Motor neuron (in vitro differentiated cells): ENCODE measurements at regions not wholly inside any gene's neighbourhood (a gene's known extent, or its start where the extent isn't known, plus 50 kb on each side); places are given as distances from the start of the nearest gene placed in this dataset.
"Not testable (repeated sequence)": the region's sequence is repeated elsewhere in the genome, so short reads cannot be mapped to it uniquely, and the experiment has no call there.

Experiments
- ATAC-seq, 8 experiments: fragments of 200-7000 bp; cut with Tn5 transposase; replicated peaks in 6 of 8; 2 replicates each; pipeline ENCODE4 v1.8.0; 2021; ENCODE audit warnings: mild to moderate bottlenecking in 8 of 8, moderate library complexity in 8 of 8
- H3K27ac ChIP-seq, 2 donors: fragments of 250-450 bp; sonication (Bioruptor Pico); 2 replicates each; pipeline ENCODE4 v1.9.0; 2021; ENCODE audit warnings: antibody characterized with exemption in 2 of 2, mild to moderate bottlenecking in 2 of 2, moderate library complexity in 1 of 2
- H3K4me1 ChIP-seq, 2 donors: fragments of 250-450 bp; sonication (Bioruptor Pico); replicated peaks in 1 of 2; 2 replicates each; pipeline ENCODE4 v1.6.1; 2021; ENCODE audit warnings: antibody characterized with exemption in 2 of 2, mild to moderate bottlenecking in 2 of 2, moderate library complexity in 1 of 2
- H3K4me3 ChIP-seq, 5 donors: fragments of 250-450 bp; sonication (Bioruptor Pico); 2 replicates each; pipeline ENCODE4 v1.9.0; 2021; ENCODE audit warnings: antibody characterized with exemption in 5 of 5, mild to moderate bottlenecking in 5 of 5, moderate library complexity in 4 of 5
- WGBS, 10 experiments: fragments of 450-650 bp; shearing (Covaris generic); methylation state at CpG; one replicate each; pipeline ENCODE4 v1.0.0; 2022; 5-methylcytosine and 5-hydroxymethylcytosine counted together
- in situ Hi-C, 9 experiments: fragments of 400-800 bp; cut with MboI; loops; one replicate each; pipeline ENCODE4 v1.15.0; 2021; ENCODE audit warnings: low sequenced_read_pairs in 9 of 9, low pct_unique_long_range_greater_than_20kb in 2 of 9; ENCODE audit not compliant: unreplicated experiment in 9 of 9

DNA sequence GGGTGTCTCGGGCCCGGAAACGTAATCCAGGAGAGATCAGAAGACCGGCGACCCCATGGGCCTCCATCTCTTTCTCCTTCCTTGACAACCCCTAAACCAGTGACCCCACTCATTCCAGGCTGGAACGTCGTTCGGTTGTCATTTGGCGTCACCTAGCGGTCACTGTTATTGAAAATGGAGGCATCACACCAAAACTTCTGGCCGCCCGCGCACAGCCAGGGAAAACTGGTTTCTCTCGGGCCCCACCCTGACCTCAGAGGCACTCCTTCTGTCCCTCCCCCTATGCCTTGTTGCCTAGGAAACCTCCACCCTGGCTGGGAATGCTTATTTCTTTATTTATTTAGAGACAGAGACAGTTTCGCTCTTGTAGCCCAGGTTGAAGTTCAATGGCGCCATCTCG lies 2327.3 kb upstream of the TPTE start:
- not testable (repeated sequence) for H3K27ac ChIP-seq
- WGBS, 10 experiments, result no CpG with 5 or more reads among the region's 17 CpGs

DNA sequence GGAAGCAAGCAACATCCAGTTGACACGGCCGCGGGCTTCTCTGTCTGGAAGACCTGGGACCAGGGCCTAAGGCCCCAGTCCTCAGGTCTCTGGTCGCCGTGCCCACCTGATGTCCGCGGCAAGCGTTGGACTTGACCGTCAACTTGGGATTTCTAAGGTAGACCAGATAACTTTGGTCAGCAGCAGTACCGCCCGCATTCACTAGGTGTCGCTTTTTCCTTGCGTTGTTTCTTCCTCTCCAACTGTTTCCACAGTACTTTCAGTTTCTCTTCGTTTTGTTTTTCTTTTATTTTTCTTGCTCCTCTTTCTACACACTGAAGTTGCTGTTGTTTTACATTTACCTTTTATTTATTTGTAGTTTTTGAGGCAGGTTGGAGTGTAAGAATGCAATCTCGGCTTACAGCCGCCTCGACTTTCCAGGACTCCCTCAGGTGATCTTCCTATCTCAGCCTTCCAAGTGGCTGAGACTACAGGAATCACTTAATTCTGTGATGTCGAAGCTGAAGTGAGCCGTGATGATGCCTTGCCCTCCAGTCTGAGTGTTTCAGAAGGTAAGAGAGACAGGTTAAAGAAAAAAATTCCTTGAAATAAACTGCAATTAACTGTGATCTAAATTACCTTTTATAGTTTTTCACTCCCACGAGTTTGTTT lies 2323.9 kb upstream of the TPTE start:
- H3K27ac ChIP-seq, H3K4me1 ChIP-seq, H3K4me3 ChIP-seq, in situ Hi-C loops: not testable (repeated sequence)
- peak in 4 of 8 experiments; percentile 15 to 50 (median 37) for ATAC-seq
- no CpG with 5 or more reads among the region's 20 CpGs for WGBS, 10 experiments

More for the DNA sequence above, 2327.3 kb upstream of the TPTE start:
- ATAC-seq, result peak; percentile 85 to 98 (median 92)
- in situ Hi-C loops, H3K4me3 ChIP-seq, H3K4me1 ChIP-seq: not testable (repeated sequence)

GRCh38 chr21:8205094-8205891 lies 2316.1 kb upstream of the TPTE start:
- in situ Hi-C loops, result not testable (repeated sequence)

DNA sequence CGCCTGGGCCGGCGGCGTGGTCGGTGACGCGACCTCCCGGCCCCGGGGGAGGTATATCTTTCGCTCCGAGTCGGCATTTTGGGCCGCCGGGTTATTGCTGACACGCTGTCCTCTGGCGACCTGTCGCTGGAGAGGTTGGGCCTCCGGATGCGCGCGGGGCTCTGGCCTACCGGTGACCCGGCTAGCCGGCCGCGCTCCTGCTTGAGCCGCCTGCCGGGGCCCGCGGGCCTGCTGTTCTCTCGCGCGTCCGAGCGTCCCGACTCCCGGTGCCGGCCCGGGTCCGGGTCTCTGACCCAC lies 2315.5 kb upstream of the TPTE start:
- H3K4me3 ChIP-seq, in situ Hi-C loops, H3K27ac ChIP-seq, ATAC-seq, H3K4me1 ChIP-seq: not testable (repeated sequence)
- WGBS, 10 experiments, result no CpG with 5 or more reads among the region's 40 CpGs

More at GRCh38 chr21:8205094-8205891, 2316.1 kb upstream of the TPTE start:
- H3K4me3 ChIP-seq, H3K4me1 ChIP-seq, H3K27ac ChIP-seq: not testable (repeated sequence)
- ATAC-seq, result peak in 6 of 8 experiments; percentile 100
- no CpG with 5 or more reads among the region's 111 CpGs for WGBS, 10 experiments

DNA sequence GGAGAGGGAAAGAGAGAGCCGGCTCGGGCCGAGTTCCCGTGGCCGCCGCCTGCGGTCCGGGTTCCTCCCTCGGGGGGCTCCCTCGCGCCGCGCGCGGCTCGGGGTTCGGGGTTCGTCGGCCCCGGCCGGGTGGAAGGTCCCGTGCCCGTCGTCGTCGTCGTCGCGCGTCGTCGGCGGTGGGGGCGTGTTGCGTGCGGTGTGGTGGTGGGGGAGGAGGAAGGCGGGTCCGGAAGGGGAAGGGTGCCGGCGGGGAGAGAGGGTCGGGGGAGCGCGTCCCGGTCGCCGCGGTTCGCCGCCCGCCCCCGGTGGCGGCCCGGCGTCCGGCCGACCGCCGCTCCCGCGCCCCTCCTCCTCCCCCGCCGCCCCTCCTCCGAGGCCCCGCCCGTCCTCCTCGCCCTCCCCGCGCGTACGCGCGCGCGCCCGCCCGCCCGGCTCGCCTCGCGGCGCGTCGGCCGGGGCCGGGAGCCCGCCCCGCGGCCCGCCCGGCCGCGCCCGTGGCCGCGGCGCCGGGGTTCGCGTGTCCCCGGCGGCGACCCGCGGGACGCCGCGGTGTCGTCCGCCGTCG lies 2308.3 kb upstream of the TPTE start:
- H3K4me1 ChIP-seq, in situ Hi-C loops, H3K27ac ChIP-seq, H3K4me3 ChIP-seq: not testable (repeated sequence)
- peak in 6 of 8 experiments; percentile 24 to 65 (median 42) for ATAC-seq
- WGBS, 10 experiments, result no CpG with 5 or more reads among the region's 111 CpGs

DNA sequence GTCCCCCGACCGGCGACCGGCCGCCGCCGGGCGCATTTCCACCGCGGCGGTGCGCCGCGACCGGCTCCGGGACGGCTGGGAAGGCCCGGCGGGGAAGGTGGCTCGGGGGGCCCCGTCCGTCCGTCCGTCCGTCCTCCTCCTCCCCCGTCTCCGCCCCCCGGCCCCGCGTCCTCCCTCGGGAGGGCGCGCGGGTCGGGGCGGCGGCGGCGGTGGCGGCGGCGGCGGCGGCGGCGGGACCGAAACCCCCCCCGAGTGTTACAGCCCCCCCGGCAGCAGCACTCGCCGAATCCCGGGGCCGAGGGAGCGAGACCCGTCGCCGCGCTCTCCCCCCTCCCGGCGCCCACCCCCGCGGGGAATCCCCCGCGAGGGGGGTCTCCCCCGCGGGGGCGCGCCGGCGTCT lies 2306.8 kb upstream of the TPTE start:
- H3K4me1 ChIP-seq, ATAC-seq, H3K4me3 ChIP-seq, in situ Hi-C loops, H3K27ac ChIP-seq: not testable (repeated sequence)
- WGBS, 10 experiments, result no CpG with 5 or more reads among the region's 70 CpGs

DNA sequence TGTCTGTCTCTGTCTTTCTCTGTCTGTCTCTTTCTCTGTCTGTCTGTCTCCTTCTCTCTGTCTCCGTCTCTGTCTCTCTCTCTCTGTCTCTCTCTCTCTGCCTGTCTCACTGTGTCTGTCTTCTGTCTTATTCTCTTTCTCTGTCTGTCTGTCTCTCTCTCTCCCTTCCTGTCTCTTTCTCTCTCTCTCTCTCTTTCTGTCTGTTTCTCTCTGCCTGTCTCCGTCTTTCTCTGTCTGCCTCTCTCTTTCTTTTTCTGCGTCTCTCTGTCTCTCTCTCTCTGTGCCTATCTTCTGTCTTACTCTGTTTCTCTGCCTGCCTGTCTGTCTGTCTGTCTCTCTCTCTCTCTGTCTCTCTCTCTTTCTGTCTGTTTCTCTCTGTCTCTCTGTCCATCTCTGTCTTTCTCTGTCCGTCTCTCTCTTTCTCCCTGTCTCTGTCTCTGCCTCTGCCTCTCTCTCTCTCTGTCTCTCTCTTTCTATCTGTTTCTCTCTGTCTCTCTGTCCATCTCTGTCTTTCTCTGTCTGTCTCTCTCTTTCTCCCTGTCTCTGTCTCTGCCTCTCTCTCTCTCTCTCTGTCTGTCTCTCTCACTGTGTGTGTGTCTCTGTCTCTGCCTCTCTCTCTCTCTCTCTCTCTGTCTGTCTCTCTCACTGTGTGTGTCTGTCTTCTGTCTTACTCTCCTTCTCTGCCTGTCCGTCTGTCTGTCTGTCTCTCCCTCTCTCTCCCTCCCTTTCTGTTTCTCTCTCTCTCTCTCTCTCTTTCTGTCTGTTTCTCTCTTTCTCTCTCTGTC lies 2291.8 kb upstream of the TPTE start:
- in situ Hi-C loops, H3K27ac ChIP-seq, H3K4me1 ChIP-seq, H3K4me3 ChIP-seq: not testable (repeated sequence)
- WGBS, 10 experiments, result no CpG with 5 or more reads among the region's 5 CpGs
- ATAC-seq, result peak in 1 of 8 experiments; percentile 10

DNA sequence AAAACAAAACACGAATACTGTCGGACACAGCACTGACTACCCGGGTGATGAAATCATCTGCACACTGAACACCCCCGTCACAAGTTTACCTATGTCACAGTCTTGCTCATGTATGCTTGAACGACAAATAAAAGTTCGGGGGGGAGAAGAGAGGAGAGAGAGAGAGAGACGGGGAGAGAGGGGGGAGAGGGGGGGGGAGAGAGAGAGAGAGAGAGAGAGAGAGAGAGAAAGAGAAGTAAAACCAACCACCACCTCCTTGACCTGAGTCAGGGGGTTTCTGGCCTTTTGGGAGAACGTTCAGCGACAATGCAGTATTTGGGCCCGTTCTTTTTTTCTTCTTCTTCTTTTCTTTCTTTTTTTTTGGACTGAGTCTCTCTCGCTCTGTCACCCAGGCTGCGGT lies 2290.1 kb upstream of the TPTE start:
- H3K27ac ChIP-seq, ATAC-seq, H3K4me3 ChIP-seq, in situ Hi-C loops, H3K4me1 ChIP-seq: not testable (repeated sequence)
- no CpG with 5 or more reads among the region's 12 CpGs for WGBS, 10 experiments

GRCh38 chr21:8233000-8233399 lies 2288.4 kb upstream of the TPTE start:
- H3K27ac ChIP-seq, H3K4me1 ChIP-seq, ATAC-seq, in situ Hi-C loops, H3K4me3 ChIP-seq: not testable (repeated sequence)
- no CpG with 5 or more reads among the region's 1 CpG for WGBS, 10 experiments

- 0 to 80% (median 30%) methylated on average over 1 of the region's 1 CpG for WGBS, 10 experiments
- ATAC-seq, H3K27ac ChIP-seq, in situ Hi-C loops, H3K4me1 ChIP-seq, H3K4me3 ChIP-seq: not testable (repeated sequence)
Measured at GRCh38 chr21:8234059-8234458, 2287.3 kb upstream of the TPTE start.

DNA sequence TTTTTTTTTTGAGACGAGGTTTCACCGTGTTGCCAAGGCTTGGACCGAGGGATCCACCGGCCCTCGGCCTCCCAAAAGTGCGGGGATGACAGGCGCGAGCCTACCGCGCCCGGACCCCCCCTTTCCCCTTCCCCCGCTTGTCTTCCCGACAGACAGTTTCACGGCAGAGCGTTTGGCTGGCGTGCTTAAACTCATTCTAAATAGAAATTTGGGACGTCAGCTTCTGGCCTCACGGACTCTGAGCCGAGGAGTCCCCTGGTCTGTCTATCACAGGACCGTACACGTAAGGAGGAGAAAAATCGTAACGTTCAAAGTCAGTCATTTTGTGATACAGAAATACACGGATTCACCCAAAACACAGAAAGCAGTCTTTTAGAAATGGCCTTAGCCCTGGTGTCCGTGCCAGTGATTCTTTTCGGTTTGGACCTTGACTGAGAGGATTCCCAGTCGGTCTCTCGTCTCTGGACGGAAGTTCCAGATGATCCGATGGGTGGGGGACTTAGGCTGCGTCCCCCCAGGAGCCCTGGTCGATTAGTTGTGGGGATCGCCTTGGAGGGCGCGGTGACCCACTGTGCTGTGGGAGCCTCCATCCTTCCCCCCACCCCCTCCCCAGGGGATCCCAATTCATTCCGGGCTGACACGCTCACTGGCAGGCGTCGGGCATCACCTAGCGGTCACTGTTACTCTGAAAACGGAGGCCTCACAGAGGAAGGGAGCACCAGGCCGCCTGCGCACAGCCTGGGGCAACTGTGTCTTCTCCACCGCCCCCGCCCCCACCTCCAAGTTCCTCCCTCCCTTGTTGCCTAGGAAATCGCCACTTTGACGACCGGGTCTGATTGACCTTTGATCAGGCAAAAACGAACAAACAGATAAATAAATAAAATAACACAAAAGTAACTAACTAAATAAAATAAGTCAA lies 2276.4 kb upstream of the TPTE start:
- H3K4me3 ChIP-seq, in situ Hi-C loops, H3K27ac ChIP-seq, H3K4me1 ChIP-seq: not testable (repeated sequence)
- peak; percentile 32 to 70 (median 50) for ATAC-seq
- WGBS, 10 experiments, result no CpG with 5 or more reads among the region's 49 CpGs

GRCh38 chr21:8245642-8246402 lies 2275.6 kb upstream of the TPTE start:
- in situ Hi-C loops, H3K4me1 ChIP-seq, H3K4me3 ChIP-seq, H3K27ac ChIP-seq: not testable (repeated sequence)
- peak; percentile 63 to 72 (median 68) for ATAC-seq
- WGBS, 10 experiments, result no CpG with 5 or more reads among the region's 40 CpGs
